ENCODE measurements at regions not wholly inside any gene's neighbourhood (a gene's known extent, or its start where the extent isn't known, plus 50 kb on each side); places are given as distances from the start of the nearest gene placed in this dataset.

DNA sequence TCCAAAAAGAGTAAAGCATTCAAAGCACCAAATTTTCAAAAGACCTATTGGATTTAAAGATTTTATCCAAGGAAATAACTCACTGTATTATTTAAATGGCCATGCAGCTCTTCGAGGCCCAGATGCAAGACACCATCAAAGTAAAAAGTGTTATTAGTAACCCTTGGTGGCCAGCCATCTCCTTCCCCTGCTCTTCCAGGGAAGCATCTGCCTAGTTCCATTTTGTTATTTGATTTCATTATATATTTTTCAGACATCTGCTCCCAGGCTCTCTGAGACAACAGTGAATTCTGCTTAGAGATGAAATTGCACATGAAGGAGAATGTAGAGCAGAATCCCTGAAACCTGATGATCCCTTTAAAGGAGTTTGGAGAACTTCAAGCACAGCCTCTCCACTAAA, 252.3 kb upstream of the TBX18 start:
- H3K4me3 ChIP-seq (ENCODE audit: insufficient read depth, low read length, poor library complexity, severe bottlenecking), result no peak overlapping the region
- H3F3A ChIP-seq (ENCODE audit: insufficient read depth), result no peaks in the 10 kb centered on the region
- H2AFZ ChIP-seq (ENCODE audit: low read depth, low read length, severe bottlenecking), result no peak overlapping the region
- TF ChIP-seq EZH2phosphoT487 (conservative IDR thresholded peaks at IDR 0.05; ENCODE audit: low read length), result no peak
- TF ChIP-seq, protein P1, sequence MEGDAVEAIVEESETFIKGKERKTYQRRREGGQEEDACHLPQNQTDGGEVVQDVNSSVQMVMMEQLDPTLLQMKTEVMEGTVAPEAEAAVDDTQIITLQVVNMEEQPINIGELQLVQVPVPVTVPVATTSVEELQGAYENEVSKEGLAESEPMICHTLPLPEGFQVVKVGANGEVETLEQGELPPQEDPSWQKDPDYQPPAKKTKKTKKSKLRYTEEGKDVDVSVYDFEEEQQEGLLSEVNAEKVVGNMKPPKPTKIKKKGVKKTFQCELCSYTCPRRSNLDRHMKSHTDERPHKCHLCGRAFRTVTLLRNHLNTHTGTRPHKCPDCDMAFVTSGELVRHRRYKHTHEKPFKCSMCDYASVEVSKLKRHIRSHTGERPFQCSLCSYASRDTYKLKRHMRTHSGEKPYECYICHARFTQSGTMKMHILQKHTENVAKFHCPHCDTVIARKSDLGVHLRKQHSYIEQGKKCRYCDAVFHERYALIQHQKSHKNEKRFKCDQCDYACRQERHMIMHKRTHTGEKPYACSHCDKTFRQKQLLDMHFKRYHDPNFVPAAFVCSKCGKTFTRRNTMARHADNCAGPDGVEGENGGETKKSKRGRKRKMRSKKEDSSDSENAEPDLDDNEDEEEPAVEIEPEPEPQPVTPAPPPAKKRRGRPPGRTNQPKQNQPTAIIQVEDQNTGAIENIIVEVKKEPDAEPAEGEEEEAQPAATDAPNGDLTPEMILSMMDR (IDR thresholded peaks at IDR 0.05; ENCODE audit: insufficient read depth, low read length, poor library complexity, severe bottlenecking), result no peak
- no peaks in the 10 kb centered on the region for H3K9me2 ChIP-seq (replicated peaks; ENCODE audit: insufficient read depth, low read length)
- no peaks in the 10 kb centered on the region for H3K36me3 ChIP-seq (ENCODE audit: low read length)
- H3K4me2 ChIP-seq (ENCODE audit: low read depth, low read length, poor library complexity, severe bottlenecking), result no peak overlapping the region
- H4K20me1 ChIP-seq (ENCODE audit: low read depth, low read length), result no peaks in the 10 kb centered on the region
- H3K27ac ChIP-seq (ENCODE audit: low read depth, low read length), result no peak overlapping the region
- no peaks in the 10 kb centered on the region for H3K27me3 ChIP-seq (ENCODE audit: low read length)
- H3K9me3 ChIP-seq (ENCODE audit: insufficient read depth, low read length), result no peaks in the 10 kb centered on the region
- H3K9ac ChIP-seq (ENCODE audit: low read length), result no peak overlapping the region
- no peaks in the 10 kb centered on the region for H3K79me2 ChIP-seq (ENCODE audit: insufficient read depth, low read length)

DNA sequence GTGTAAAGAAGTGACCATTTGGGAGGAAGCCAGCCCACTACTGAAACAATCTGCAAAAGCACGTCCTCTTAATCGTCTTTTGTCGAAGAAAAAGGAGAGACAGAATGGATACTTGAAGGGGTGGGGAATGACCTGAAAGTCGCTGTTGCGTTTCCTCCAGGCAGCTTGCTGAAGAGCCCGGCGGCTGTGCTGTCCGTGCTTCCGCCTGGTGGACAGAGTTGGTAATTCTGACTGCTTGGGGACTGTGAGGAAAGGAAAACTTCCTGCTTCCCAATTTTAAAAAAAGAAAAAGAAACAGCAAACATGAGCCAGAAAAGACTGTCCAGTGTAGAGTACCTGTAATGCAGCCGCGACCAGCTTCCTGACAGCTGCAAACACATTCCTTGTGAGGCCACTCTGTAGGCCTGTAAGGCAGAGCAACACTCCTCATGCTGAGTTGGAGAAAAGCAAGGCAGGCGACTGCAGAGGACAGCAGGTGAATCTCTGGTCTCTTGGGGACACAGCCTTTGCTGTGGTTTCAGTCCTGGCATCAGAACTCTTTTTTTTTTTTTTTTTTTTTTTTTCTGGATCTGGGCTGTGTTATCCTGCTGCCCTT, 251.1 kb upstream of the TBX18 start:
- no peak overlapping the region for H2AFZ ChIP-seq (ENCODE audit: low read depth, low read length, severe bottlenecking)
- H3K4me3 ChIP-seq (ENCODE audit: insufficient read depth, low read length, poor library complexity, severe bottlenecking), result no peak overlapping the region
- no peak overlapping the region for H3K4me2 ChIP-seq (ENCODE audit: low read depth, low read length, poor library complexity, severe bottlenecking)

DNA sequence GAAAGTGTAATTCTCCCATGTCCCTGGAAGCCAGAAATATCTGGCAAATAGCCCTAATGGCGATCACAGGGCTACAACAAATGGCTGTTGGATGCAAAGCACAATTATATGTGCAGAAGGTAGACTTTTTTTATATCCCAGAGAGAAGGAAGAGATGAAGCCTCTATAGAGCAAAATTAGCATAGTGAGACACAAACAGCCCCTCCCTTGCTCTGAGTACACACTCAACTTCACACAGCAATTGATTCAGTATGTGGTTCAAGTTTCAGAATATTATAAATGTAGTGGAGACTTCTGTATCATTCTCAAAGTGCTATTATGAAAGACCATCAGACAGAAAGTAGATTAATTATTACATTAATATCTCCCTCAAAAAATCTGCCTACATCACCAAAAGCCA, 246.5 kb upstream of the TBX18 start:
- Histone ChIP-seq H3K9me3 (ENCODE audit: insufficient read depth, low read length) (no peaks in the 10 kb centered on the region), H2AFZ (ENCODE audit: low read depth, low read length, severe bottlenecking) (no peak overlapping the region), H3F3A (ENCODE audit: insufficient read depth) (no peaks in the 10 kb centered on the region), H4K20me1 (ENCODE audit: low read depth, low read length) (no peaks in the 10 kb centered on the region), H3K27me3 (ENCODE audit: low read length) (no peaks in the 10 kb centered on the region), H3K4me3 (ENCODE audit: insufficient read depth, low read length, poor library complexity, severe bottlenecking) (no peak overlapping the region), H3K27ac (ENCODE audit: low read depth, low read length) (no peak overlapping the region), H3K4me2 (ENCODE audit: low read depth, low read length, poor library complexity, severe bottlenecking) (no peak overlapping the region), H3K9me2 (replicated peaks; ENCODE audit: insufficient read depth, low read length) (0 out of 2 replicates have a peak, but pooled peaks cover 3% of the 10 kb centered on the region), H3K9ac (ENCODE audit: low read length) (no peak overlapping the region), H3K36me3 (ENCODE audit: low read length) (no peaks in the 10 kb centered on the region), H3K79me2 (ENCODE audit: insufficient read depth, low read length) (no peaks in the 10 kb centered on the region)
- no peak for TF ChIP-seq EZH2phosphoT487 (conservative IDR thresholded peaks at IDR 0.05; ENCODE audit: low read length)
- TF ChIP-seq, protein P1 (IDR thresholded peaks at IDR 0.05; ENCODE audit: insufficient read depth, low read length, poor library complexity, severe bottlenecking), result no peak

More for the DNA sequence above, 251.1 kb upstream of the TBX18 start:
- Histone ChIP-seq H3K9ac (ENCODE audit: low read length) (no peak overlapping the region), H3K27me3 (ENCODE audit: low read length) (no peaks in the 10 kb centered on the region), H3K79me2 (ENCODE audit: insufficient read depth, low read length) (no peaks in the 10 kb centered on the region), H3K36me3 (ENCODE audit: low read length) (no peaks in the 10 kb centered on the region), H3K9me3 (ENCODE audit: insufficient read depth, low read length) (no peaks in the 10 kb centered on the region), H3K27ac (ENCODE audit: low read depth, low read length) (no peak overlapping the region), H3K9me2 (replicated peaks; ENCODE audit: insufficient read depth, low read length) (no peaks in the 10 kb centered on the region), H4K20me1 (ENCODE audit: low read depth, low read length) (no peaks in the 10 kb centered on the region), H3F3A (ENCODE audit: insufficient read depth) (no peaks in the 10 kb centered on the region)
- no peak for TF ChIP-seq EZH2phosphoT487 (conservative IDR thresholded peaks at IDR 0.05; ENCODE audit: low read length)
- TF ChIP-seq, protein P1 (IDR thresholded peaks at IDR 0.05; ENCODE audit: insufficient read depth, low read length, poor library complexity, severe bottlenecking), result no peak
